Adrenal gland (tissue), 5 donors: ENCODE measurements at regions not wholly inside any gene's neighbourhood (a gene's known extent, or its start where the extent isn't known, plus 50 kb on each side); places are given as distances from the start of the nearest gene placed in this dataset.

Source experiments
- CTCF ChIP-seq, 6 experiments: fragments of 450-650 bp in 4 of 6; fragments of 200-600 bp in 2 of 6; sonication (generic) in 1 of 6; IDR thresholded peaks; 1 replicate in 5 of 6; 2 replicates in 1 of 6; pipeline versions ENCODE4 v1.5.1 to v1.8.0; 2016 to 2021; ENCODE audit warnings: antibody characterized with exemption in 6 of 6, mild to moderate bottlenecking in 2 of 6, moderate library complexity in 1 of 6
- POLR2A ChIP-seq, 2 donors: fragments of 450-650 bp; IDR thresholded peaks; one replicate each; pipeline ENCODE4 v1.6.1; 2017; ENCODE audit warnings: antibody characterized with exemption in 2 of 2, mild to moderate bottlenecking in 2 of 2, moderate library complexity in 1 of 2
- donor health status: DM: no; HTN: no; CAD: no.

DNA sequence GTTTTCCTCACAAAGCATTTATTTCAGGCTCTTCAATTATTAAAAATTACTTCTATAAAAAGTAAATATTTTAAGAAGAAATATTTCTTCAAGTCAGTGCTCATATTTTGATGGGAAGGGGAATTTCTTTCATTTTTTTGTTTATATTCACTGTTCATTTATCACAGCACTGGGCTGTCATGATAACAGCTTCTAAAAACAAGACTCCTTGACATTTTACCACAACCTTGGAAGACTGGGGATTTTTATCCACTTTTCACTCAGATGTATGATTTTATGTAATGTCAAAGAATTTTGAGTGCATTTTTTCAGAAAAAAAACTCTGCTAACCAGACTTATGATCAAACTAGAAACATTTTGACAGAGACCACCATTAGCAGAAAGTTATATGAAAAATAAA is 149.7 kb downstream of the PHLDA1 start:
- TF ChIP-seq CTCF (IDR thresholded peaks at IDR 0.05) (no peak), POLR2A (IDR thresholded peaks at IDR 0.05) (no peak)
